Gastroesophageal sphincter (tissue), 3 donors: ENCODE measurements at regions not wholly inside any gene's neighbourhood (a gene's known extent, or its start where the extent isn't known, plus 50 kb on each side); places are given as distances from the start of the nearest gene placed in this dataset.

Experiments
- CTCF ChIP-seq, 4 experiments: fragments of 200-600 bp in 2 of 4; fragments of 450-650 bp in 2 of 4; sonication (generic) in 1 of 4; IDR thresholded peaks; one replicate each; pipeline ENCODE4 v1.5.1; 2017 to 2019; ENCODE audit warnings: antibody characterized with exemption in 4 of 4, mild to moderate bottlenecking in 2 of 4, moderate library complexity in 2 of 4
- EP300 ChIP-seq: sonication (generic); formaldehyde crosslinking; IDR thresholded peaks from one replicate; pipeline ENCODE4 v1.6.1; 2017; ENCODE audit warnings: antibody characterized with exemption, mild to moderate bottlenecking
- POLR2A ChIP-seq, 2 donors: fragments of 450-650 bp; IDR thresholded peaks; one replicate each; pipeline ENCODE4 v1.6.1; 2017; ENCODE audit warnings: antibody characterized with exemption in 2 of 2, mild to moderate bottlenecking in 2 of 2, moderate library complexity in 1 of 2
- POLR2AphosphoS5 ChIP-seq: sonication (generic); formaldehyde crosslinking; IDR thresholded peaks from one replicate; pipeline ENCODE4 v1.6.1; 2017; ENCODE audit warnings: antibody characterized with exemption

- TF ChIP-seq POLR2AphosphoS5 (no peak), CTCF (IDR thresholded peaks at IDR 0.05) (peak in 1 of 4 experiments; percentile 24), POLR2A (IDR thresholded peaks at IDR 0.05) (no peak), EP300 (no peak)
Observed at GRCh38 chr2:56130463-56131070, 53.2 kb upstream of the CCDC85A start.
